IPS-20b (cell line): ENCODE measurements at regions not wholly inside any gene's neighbourhood (a gene's known extent, or its start where the extent isn't known, plus 50 kb on each side); places are given as distances from the start of the nearest gene placed in this dataset.
"Not testable (repeated sequence)": the region's sequence is repeated elsewhere in the genome, so short reads cannot be mapped to it uniquely, and the experiment has no call there.

Experiments used
- H3K27ac ChIP-seq: one replicate; pipeline ENCODE4 v1.5.1; 2013; ENCODE audit warnings: low read length
- H3K27me3 ChIP-seq: 2 replicates; pipeline ENCODE4 v1.6.1; 2013; ENCODE audit warnings: mild to moderate bottlenecking, low read length, inconsistent platforms; ENCODE audit not compliant: insufficient read depth
- H3K36me3 ChIP-seq: 2 replicates; pipeline ENCODE4 v1.6.1; 2013; ENCODE audit warnings: low read depth, mild to moderate bottlenecking, inconsistent platforms, low read length, moderate library complexity; ENCODE audit not compliant: insufficient read depth
- H3K4me1 ChIP-seq: 2 replicates; pipeline ENCODE4 v1.6.1; 2013; ENCODE audit warnings: mild to moderate bottlenecking, control low read depth, inconsistent platforms, low read length, moderate library complexity; ENCODE audit not compliant: insufficient read depth
- H3K4me3 ChIP-seq: 2 replicates; pipeline ENCODE4 v1.5.1; 2013; ENCODE audit warnings: mild to moderate bottlenecking, low read length, inconsistent platforms
- H3K9ac ChIP-seq: 2 replicates; pipeline ENCODE4 v1.6.1; 2013; ENCODE audit warnings: low read depth, mild to moderate bottlenecking, inconsistent platforms, low read length, moderate library complexity
- H3K9me3 ChIP-seq: 2 replicates; pipeline ENCODE4 v1.6.1; 2013; ENCODE audit warnings: mild to moderate bottlenecking, low read depth, low read length, inconsistent platforms; ENCODE audit not compliant: insufficient read depth

DNA sequence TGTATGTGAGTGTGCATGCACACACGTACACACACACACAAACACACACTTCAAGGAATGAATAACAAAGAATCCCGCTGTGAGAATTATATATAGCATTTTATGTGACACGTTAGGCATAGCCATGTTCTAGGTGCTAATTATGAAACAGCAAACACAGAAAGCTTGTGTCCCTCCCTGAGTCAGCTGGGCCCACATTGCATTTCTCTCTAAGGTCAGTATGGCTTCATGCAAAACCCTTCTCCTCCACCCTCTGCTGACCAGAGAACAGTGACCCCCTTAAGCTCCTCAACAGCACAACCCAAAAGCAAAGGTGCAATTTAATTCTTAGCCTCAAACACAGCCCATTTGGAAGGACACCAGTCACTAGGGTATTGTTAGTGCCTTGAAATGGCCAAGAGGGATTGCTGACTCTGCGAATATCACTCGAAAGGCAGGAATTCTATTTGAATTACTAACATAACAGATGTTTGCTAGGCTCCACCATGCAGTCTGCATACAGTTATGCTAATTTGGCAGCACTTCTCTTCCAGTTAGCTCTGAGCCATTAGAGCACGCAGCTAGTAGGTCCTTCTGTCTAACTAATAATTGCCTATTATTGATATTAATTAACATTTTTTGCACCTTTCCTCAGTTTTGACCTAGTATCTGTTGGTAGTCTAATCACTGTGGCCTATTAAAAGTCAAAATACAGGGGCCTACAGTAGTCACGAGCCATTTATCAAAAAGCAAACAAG, 149.0 kb downstream of the LNPK start:
- no peaks in the 10 kb centered on the region for H3K36me3 ChIP-seq
- no peak overlapping the region for H3K27ac ChIP-seq
- no peaks in the 10 kb centered on the region for H3K27me3 ChIP-seq
- no peaks in the 10 kb centered on the region for H3K9me3 ChIP-seq
- H3K4me3 ChIP-seq, result no peak overlapping the region
- H3K9ac ChIP-seq, result no peak overlapping the region
- H3K4me1 ChIP-seq, result peaks cover 21% of the 10 kb centered on the region

DNA sequence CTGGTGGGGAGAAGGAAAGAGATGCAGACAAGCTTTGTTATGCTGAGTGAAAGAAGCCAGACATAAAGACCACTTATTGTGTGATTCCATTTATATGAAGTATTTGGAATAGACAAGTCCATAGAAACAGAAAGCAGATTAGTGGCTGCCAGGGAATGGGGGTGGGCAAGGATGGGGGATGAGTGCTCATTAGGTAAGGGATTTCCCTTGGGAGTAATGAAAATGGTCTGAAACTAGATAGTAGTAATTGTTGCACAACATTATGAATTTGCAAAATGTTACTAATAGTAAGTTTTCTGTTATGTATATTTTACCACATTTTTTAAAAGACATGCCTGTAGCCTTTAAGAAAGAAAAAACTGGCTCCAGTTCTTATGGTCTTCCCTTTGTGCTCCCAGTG, 154.9 kb downstream of the LNPK start:
- no peaks in the 10 kb centered on the region for H3K9me3 ChIP-seq
- no peak overlapping the region for H3K9ac ChIP-seq
- H3K27me3 ChIP-seq, result no peaks in the 10 kb centered on the region
- H3K36me3 ChIP-seq, result no peaks in the 10 kb centered on the region
- H3K4me1 ChIP-seq, result peaks cover 22% of the 10 kb centered on the region
- H3K4me3 ChIP-seq, result no peak overlapping the region
- H3K27ac ChIP-seq, result no peak overlapping the region

DNA sequence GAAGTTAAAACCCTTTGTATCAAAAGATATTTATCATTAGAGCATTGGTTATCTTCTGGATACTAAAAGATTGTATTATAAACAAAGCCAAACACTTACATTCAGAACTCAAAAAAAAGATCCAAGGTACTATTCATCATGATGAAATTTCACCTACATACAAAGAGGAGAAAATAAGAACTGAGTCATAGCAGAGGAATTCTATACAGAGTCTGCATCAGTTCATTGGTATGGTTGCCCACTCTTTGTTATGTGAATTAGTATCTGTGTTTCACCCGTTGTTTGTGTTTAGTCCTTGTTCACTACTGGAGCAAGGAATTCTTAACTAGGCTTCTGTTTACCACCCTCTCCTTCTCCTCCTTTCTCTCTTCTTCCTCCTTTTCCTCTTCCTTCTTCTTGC, 157.9 kb downstream of the LNPK start:
- Histone ChIP-seq H3K9ac (0 out of 2 replicates have a peak overlapping the region, but pooled peaks have one; percentile 21), H3K4me1 (peaks cover 22% of the 10 kb centered on the region), H3K4me3 (no peak overlapping the region; the same call in 1 of the 2 replicates), H3K27me3 (no peaks in the 10 kb centered on the region), H3K27ac (no peak overlapping the region), H3K9me3 (no peaks in the 10 kb centered on the region), H3K36me3 (no peaks in the 10 kb centered on the region)

DNA sequence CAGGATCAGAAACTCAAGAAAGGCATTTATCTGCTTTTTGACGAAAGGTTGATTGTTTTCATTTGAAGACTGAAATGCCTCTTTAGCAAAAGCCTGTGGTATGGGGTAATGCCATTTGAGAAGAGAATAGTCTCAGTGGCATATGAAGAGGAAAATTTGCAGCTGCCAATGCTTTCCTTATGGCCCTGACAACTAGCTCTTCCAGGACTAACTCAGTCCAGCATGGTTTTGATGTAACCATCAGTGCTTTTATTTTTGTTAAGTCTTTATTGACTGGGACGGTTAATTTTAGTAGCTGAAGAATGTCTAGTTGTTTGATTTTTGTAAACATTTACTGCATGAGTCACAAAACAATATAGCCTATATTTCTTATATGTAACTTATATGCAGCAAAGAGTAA, 158.4 kb downstream of the LNPK start:
- no peaks in the 10 kb centered on the region for H3K36me3 ChIP-seq
- 0 out of 2 replicates have a peak overlapping the region, but pooled peaks have one; percentile 21 for H3K9ac ChIP-seq
- H3K27me3 ChIP-seq, result no peaks in the 10 kb centered on the region
- no peaks in the 10 kb centered on the region for H3K9me3 ChIP-seq
- H3K4me1 ChIP-seq, result peaks cover 22% of the 10 kb centered on the region
- no peak overlapping the region; the same call in 1 of the 2 replicates for H3K4me3 ChIP-seq
- no peak overlapping the region for H3K27ac ChIP-seq

DNA sequence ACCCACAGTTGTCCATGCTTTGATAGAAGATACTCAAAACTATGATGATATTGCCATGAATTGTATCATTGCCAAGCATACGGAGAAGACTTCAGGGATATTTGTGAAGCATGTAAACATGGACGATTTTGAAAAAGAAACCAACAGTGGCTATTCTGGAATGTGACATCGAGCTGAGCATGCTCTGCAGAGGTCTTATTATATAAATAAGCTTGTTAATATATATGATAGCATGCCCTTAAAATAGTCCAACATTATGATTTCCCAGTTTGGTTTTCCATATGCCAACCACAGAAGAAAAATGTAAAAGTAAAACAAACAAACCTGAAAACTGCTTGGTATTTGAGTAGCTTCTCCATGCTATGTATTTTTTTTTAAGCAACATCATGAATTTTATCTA, 159.1 kb downstream of the LNPK start:
- no peaks in the 10 kb centered on the region for H3K9me3 ChIP-seq

DNA sequence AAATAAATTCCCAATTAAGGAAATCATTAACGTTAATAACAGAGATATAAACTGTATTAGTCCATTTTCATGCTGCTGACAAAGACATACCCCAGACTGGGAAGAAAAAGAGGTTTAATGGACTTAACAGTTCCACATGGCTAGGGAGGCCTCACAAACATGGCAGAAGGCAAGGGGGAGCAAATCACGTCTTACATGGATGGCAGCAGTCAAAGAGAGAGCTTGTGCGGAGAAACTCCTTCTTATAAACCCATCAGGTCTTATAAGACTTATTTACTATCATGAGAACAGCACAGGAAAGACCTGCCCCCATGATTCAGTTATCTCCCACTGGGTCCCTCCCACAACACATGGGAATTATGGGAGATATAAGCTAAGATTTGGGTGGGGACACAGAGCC, 161.3 kb downstream of the LNPK start:
- H3K27ac ChIP-seq, H3K27me3 ChIP-seq: not testable (repeated sequence)

More for the DNA sequence above, 159.1 kb downstream of the LNPK start:
- peaks cover 22% of the 10 kb centered on the region for H3K4me1 ChIP-seq
- H3K9ac ChIP-seq, result no peak overlapping the region
- H3K27me3 ChIP-seq, result no peaks in the 10 kb centered on the region
- no peak overlapping the region for H3K27ac ChIP-seq
- H3K36me3 ChIP-seq, result no peaks in the 10 kb centered on the region
- H3K4me3 ChIP-seq, result no peak overlapping the region

DNA sequence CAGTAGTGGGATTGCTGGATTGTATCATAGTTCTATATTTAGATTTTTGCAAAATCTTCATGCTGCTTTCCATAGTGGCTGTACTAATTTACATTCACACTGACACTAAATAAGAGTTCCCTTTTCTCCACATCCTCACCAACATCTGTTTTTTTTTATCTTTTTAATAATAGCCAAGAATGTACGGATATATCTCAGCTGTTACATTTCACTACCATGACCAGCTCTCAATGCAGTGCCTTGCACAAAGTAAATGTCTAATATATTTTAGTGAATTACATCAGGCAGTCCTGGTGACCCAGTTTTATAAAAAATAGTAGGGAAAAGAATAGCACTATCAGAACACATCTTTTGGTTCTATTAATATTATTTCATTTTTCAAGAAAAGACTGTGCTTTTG, 161.8 kb downstream of the LNPK start:
- Histone ChIP-seq H3K9ac (no peak overlapping the region), H3K4me1 (peaks cover 19% of the 10 kb centered on the region), H3K36me3 (no peaks in the 10 kb centered on the region), H3K27me3 (no peaks in the 10 kb centered on the region), H3K27ac (no peak overlapping the region), H3K4me3 (no peak overlapping the region), H3K9me3 (no peaks in the 10 kb centered on the region)

More for the DNA sequence above, 161.3 kb downstream of the LNPK start:
- H3K36me3 ChIP-seq, H3K9ac ChIP-seq, H3K9me3 ChIP-seq, H3K4me3 ChIP-seq: not testable (repeated sequence)
- H3K4me1 ChIP-seq, result peaks cover 19% of the 10 kb centered on the region

DNA sequence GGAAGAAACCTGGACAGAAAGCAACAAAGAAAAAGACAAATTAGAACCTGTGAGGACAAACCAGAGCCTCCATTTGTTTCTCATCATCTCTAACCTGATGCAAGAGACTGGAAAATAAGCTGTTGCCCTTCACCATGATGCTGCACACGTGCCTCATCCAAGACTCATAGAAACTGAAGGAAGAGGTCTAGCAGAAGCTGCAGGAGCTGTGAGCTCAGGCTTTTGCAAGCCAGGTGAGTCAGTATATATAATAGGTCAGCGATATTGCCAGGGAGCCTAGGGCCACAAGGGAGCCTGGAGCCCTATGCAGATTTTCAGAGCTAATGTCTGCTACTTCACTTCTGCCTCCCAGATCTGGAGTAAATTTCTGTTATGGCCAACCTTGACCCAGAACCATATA, 163.1 kb downstream of the LNPK start:
- peaks cover 15% of the 10 kb centered on the region for H3K4me1 ChIP-seq
- H3K9ac ChIP-seq, result no peak overlapping the region

DNA sequence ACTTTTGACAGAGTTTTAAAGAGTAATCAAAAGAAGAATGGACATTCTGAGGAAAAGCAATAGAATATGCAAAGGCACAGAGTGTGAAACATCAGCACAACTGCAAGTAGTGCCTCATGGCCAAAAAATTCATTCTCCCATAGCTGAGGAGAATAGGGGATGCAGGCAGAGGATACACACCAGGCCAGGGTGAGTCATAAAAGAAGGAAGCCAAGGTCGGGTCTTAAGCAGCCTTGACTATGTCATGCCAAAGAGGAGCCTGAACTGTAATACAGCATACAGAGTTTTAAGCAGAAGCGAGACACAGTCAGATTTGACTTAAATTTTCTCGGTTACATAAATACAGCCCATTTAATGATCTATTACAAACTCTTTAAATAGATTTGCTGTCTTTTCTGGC, 165.0 kb downstream of the LNPK start:
- Histone ChIP-seq H3K9me3 (no peaks in the 10 kb centered on the region), H3K27ac (no peak overlapping the region), H3K9ac (no peak overlapping the region), H3K27me3 (no peaks in the 10 kb centered on the region), H3K4me1 (peaks cover 8% of the 10 kb centered on the region), H3K36me3 (no peaks in the 10 kb centered on the region), H3K4me3 (no peak overlapping the region)

More for the DNA sequence above, 163.1 kb downstream of the LNPK start:
- Histone ChIP-seq H3K4me3 (no peak overlapping the region), H3K36me3 (no peaks in the 10 kb centered on the region), H3K9me3 (no peaks in the 10 kb centered on the region), H3K27ac (no peak overlapping the region), H3K27me3 (no peaks in the 10 kb centered on the region)

DNA sequence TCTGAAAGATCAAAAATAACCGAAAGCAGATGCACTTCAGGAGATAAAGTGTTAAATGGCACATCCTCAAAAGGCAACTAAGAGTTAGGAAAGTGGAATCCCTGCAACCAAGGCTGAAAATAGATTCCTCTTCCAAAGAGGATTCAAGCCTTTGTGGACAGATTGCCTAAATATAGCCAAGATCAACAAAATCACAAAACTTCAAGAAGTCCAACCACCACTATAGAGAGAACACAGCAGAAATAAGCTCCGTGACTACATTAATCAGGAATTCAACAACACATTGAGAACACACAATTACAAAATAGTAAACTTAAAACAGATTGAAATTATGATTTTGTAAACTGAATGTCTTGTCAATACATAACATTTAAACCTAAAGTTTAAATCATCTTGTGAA, 165.7 kb downstream of the LNPK start:
- Histone ChIP-seq H3K9ac (no peak overlapping the region), H3K4me3 (no peak overlapping the region), H3K9me3 (no peaks in the 10 kb centered on the region), H3K27ac (no peak overlapping the region), H3K27me3 (no peaks in the 10 kb centered on the region), H3K4me1 (peaks cover 8% of the 10 kb centered on the region), H3K36me3 (no peaks in the 10 kb centered on the region)

DNA sequence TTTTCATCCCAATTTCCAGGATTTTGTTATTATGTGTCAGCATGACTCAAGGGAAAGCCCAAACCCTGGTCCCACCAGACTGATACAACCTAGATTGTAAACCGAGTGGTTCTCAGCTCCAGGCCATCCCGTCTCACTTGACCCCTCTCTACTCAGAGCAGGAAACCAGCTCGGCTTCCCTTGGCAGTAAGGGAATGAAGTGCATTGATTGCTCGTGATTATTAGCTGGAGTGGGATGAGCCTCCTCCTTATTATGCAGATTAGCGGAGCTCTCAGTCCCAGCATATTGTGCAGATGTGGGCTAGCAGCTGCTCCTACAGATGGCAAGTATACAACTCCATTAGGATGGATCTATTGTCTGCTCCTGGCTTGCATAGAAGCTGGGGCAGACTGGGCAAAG, 167.6 kb downstream of the LNPK start:
- no peak overlapping the region for H3K27ac ChIP-seq
- H3K27me3 ChIP-seq, result no peaks in the 10 kb centered on the region
- no peak overlapping the region for H3K4me3 ChIP-seq
- H3K9ac ChIP-seq, result no peak overlapping the region
- no peaks in the 10 kb centered on the region for H3K9me3 ChIP-seq
- no peaks in the 10 kb centered on the region for H3K36me3 ChIP-seq
- peaks cover 8% of the 10 kb centered on the region for H3K4me1 ChIP-seq

DNA sequence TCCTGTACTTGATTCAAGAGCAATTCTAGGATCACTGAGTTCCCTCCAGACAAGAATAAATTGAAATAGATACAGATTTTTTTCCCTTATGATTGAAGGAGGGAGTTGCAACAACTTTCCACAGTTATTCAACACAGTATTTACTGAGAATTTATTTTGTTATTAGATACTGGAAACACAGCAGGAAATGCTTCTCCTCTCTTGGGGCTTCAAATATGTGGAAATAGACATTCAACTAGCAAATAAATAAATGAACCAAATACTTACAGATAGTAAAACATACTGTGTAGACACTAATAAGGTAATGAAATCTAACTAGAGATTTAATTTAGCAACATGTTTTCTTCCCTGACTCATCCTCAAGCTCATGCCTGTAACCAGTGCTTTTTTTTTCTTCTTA, 169.2 kb downstream of the LNPK start:
- Histone ChIP-seq H3K27ac (no peak overlapping the region), H3K4me1 (peaks cover 8% of the 10 kb centered on the region), H3K36me3 (no peaks in the 10 kb centered on the region), H3K4me3 (no peak overlapping the region), H3K27me3 (no peaks in the 10 kb centered on the region), H3K9ac (no peak overlapping the region), H3K9me3 (no peaks in the 10 kb centered on the region)
